ENCODE measurements at regions not wholly inside any gene's neighbourhood (a gene's known extent, or its start where the extent isn't known, plus 50 kb on each side); places are given as distances from the start of the nearest gene placed in this dataset.
A peak's percentile ranks its signal among the peaks of the same experiment; 100 is the strongest.

- no peak for DNase-seq (ENCODE audit: low spot score in 2 of 2)
- 35% methylated on average over 11 of the region's 11 CpGs for WGBS
- Histone ChIP-seq H3K27me3 (no peaks in the 10 kb centered on the region), H3K36me3 (no peaks in the 10 kb centered on the region), H3K9me3 (no peaks in the 10 kb centered on the region), H3K4me3 (no peak overlapping the region), H3K4me1 (no peaks in the 10 kb centered on the region), H3K27ac (no peak overlapping the region)
- TF ChIP-seq CTCF (IDR thresholded peaks at IDR 0.05) (no peak), POLR2A (IDR thresholded peaks at IDR 0.05) (no peak), EP300 (IDR thresholded peaks at IDR 0.05) (no peak), POLR2AphosphoS5 (IDR thresholded peaks at IDR 0.05) (no peak)
Measured at GRCh38 chr18:11320986-11321385, 171.6 kb upstream of the PIEZO2 start.

GRCh38 chr18:11316546-11316945 lies 167.2 kb upstream of the PIEZO2 start:
- Histone ChIP-seq H3K9me3 (no peaks in the 10 kb centered on the region), H3K4me1 (no peaks in the 10 kb centered on the region), H3K36me3 (no peaks in the 10 kb centered on the region), H3K27me3 (no peaks in the 10 kb centered on the region), H3K27ac (no peak overlapping the region), H3K4me3 (no peak overlapping the region)
- TF ChIP-seq POLR2AphosphoS5 (IDR thresholded peaks at IDR 0.05) (no peak), CTCF (IDR thresholded peaks at IDR 0.05) (no peak), EP300 (IDR thresholded peaks at IDR 0.05) (no peak), POLR2A (IDR thresholded peaks at IDR 0.05) (no peak)
- no peak for DNase-seq (ENCODE audit: low spot score in 2 of 2)

- Histone ChIP-seq H3K27ac (no peak overlapping the region), H3K36me3 (no peaks in the 10 kb centered on the region), H3K27me3 (no peaks in the 10 kb centered on the region), H3K9me3 (no peaks in the 10 kb centered on the region), H3K4me1 (no peaks in the 10 kb centered on the region), H3K4me3 (no peak overlapping the region)
- WGBS: 88% methylated on average over 1 of the region's 1 CpG
- TF ChIP-seq POLR2A (IDR thresholded peaks at IDR 0.05): no peak
- peak in 1 of 2 donors; percentile 49 for TF ChIP-seq CTCF (IDR thresholded peaks at IDR 0.05)
- TF ChIP-seq EP300 (IDR thresholded peaks at IDR 0.05): no peak
- no peak for TF ChIP-seq POLR2AphosphoS5 (IDR thresholded peaks at IDR 0.05)
- DNase-seq (ENCODE audit: low spot score in 2 of 2): no peak
Measured at GRCh38 chr18:11310476-11311086, 161.2 kb upstream of the PIEZO2 start.

GRCh38 chr18:11309172-11309571 lies 159.8 kb upstream of the PIEZO2 start:
- no peaks in the 10 kb centered on the region for H3K27me3 ChIP-seq
- H3K4me1 ChIP-seq: no peaks in the 10 kb centered on the region
- H3K4me3 ChIP-seq: no peak overlapping the region
- no peaks in the 10 kb centered on the region for H3K9me3 ChIP-seq
- WGBS: 87% methylated on average over 3 of the region's 3 CpGs
- no peak overlapping the region for H3K27ac ChIP-seq
- no peak for DNase-seq (ENCODE audit: low spot score in 2 of 2)
- H3K36me3 ChIP-seq: no peaks in the 10 kb centered on the region
- TF ChIP-seq POLR2A (IDR thresholded peaks at IDR 0.05): no peak
- no peak for TF ChIP-seq EP300 (IDR thresholded peaks at IDR 0.05)
- TF ChIP-seq CTCF (IDR thresholded peaks at IDR 0.05): no peak
- no peak for TF ChIP-seq POLR2AphosphoS5 (IDR thresholded peaks at IDR 0.05)

GRCh38 chr18:11308499-11308898 lies 159.1 kb upstream of the PIEZO2 start:
- Histone ChIP-seq H3K9me3 (no peaks in the 10 kb centered on the region), H3K4me1 (no peaks in the 10 kb centered on the region), H3K27ac (no peak overlapping the region), H3K27me3 (no peaks in the 10 kb centered on the region), H3K36me3 (no peaks in the 10 kb centered on the region), H3K4me3 (no peak overlapping the region)
- TF ChIP-seq CTCF (IDR thresholded peaks at IDR 0.05) (no peak), EP300 (IDR thresholded peaks at IDR 0.05) (no peak), POLR2AphosphoS5 (IDR thresholded peaks at IDR 0.05) (no peak), POLR2A (IDR thresholded peaks at IDR 0.05) (no peak)
- 66% methylated on average over 5 of the region's 5 CpGs for whole genome bisulfite sequencing
- no peak for DNase-seq (ENCODE audit: low spot score in 2 of 2)
